Stomach (tissue), 4 donors: ENCODE measurements at regions not wholly inside any gene's neighbourhood (a gene's known extent, or its start where the extent isn't known, plus 50 kb on each side); places are given as distances from the start of the nearest gene placed in this dataset.

ENCODE experiments used
- POLR2A ChIP-seq, 4 donors: fragments of 450-650 bp; IDR thresholded peaks; one replicate each; pipeline ENCODE4 v1.6.1; 2016; ENCODE audit warnings: antibody characterized with exemption in 4 of 4, control low read depth in 2 of 4, mild to moderate bottlenecking in 1 of 4, moderate library complexity in 1 of 4
- POLR2AphosphoS5 ChIP-seq, 3 donors: sonication (generic); formaldehyde crosslinking; IDR thresholded peaks; one replicate each; pipeline ENCODE4 v1.6.1; 2016; ENCODE audit warnings: antibody characterized with exemption in 3 of 3
- TF ChIP-seq, protein P1 (sequence below), 7 experiments: fragments of 450-650 bp in 4 of 7; fragments of 200-600 bp in 3 of 7; sonication (generic) in 3 of 7; IDR thresholded peaks; one replicate each; pipeline ENCODE4 v1.5.1; 2016 to 2019; ENCODE audit warnings: antibody characterized with exemption in 7 of 7, control low read depth in 2 of 7, mild to moderate bottlenecking in 1 of 7

DNA sequence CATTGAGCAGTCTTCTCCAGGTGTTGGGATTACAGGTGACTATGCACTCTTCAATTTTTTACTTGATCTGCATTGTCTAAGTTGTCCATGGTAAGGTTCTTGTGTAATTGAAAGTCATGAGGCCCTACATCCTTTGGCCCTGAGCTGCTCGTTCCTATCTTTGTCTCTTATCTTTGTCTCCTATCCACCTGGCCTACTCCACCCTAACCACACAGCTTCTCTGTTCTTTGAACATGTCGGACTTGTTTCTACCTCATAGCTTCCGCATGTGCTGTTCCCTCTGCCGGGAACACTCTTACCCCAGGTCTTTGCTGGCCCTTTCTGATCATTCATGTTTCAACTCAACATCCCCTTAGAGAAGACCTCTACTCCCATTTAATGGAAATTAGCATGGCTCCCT, 194.8 kb upstream of the TBX3 start:
- TF ChIP-seq, protein P1, sequence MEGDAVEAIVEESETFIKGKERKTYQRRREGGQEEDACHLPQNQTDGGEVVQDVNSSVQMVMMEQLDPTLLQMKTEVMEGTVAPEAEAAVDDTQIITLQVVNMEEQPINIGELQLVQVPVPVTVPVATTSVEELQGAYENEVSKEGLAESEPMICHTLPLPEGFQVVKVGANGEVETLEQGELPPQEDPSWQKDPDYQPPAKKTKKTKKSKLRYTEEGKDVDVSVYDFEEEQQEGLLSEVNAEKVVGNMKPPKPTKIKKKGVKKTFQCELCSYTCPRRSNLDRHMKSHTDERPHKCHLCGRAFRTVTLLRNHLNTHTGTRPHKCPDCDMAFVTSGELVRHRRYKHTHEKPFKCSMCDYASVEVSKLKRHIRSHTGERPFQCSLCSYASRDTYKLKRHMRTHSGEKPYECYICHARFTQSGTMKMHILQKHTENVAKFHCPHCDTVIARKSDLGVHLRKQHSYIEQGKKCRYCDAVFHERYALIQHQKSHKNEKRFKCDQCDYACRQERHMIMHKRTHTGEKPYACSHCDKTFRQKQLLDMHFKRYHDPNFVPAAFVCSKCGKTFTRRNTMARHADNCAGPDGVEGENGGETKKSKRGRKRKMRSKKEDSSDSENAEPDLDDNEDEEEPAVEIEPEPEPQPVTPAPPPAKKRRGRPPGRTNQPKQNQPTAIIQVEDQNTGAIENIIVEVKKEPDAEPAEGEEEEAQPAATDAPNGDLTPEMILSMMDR (IDR thresholded peaks at IDR 0.05): no peak
- TF ChIP-seq POLR2AphosphoS5 (IDR thresholded peaks at IDR 0.05) (no peak), POLR2A (IDR thresholded peaks at IDR 0.05) (no peak)
